ENCODE measurements at regions not wholly inside any gene's neighbourhood (a gene's known extent, or its start where the extent isn't known, plus 50 kb on each side); places are given as distances from the start of the nearest gene placed in this dataset.

DNA sequence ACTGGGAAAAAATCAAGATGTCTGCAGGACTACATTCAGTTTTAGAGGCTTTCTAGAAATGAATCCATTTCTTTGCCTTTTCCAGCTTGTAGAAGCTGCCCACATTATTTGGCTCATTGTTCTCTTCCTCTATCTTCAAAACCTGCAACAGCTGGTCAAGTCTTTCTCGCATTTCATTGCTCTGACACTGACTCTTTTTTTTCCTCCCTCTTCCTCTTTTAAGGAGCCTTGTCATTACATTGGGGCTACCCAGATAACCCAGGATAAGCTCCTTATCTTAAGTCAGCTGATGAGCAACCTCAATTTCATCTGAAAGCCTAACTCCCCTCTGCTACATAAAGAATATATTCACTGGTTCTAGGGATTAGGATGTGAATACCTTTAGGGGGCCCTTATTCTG, 53.2 kb upstream of the CEP162 start (continued):
- TF ChIP-seq, protein P1, sequence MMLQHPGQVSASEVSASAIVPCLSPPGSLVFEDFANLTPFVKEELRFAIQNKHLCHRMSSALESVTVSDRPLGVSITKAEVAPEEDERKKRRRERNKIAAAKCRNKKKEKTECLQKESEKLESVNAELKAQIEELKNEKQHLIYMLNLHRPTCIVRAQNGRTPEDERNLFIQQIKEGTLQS (IDR thresholded peaks at IDR 0.05) = no peak
- TF ChIP-seq, protein P1 (CRISPR knock-in tag; conservative IDR thresholded peaks at IDR 0.05) = no peak
- TF ChIP-seq NFE2 (IDR thresholded peaks at IDR 0.05; ENCODE audit: low read depth) (peak; percentile 49), ZZZ3 (IDR thresholded peaks at IDR 0.05) (no peak), SAFB2 (IDR thresholded peaks at IDR 0.05; ENCODE audit: borderline replicate concordance, low read depth, low read length, severe bottlenecking) (no peak), CEBPB (tag; IDR thresholded peaks at IDR 0.05) (no peak), ZNF830 (CRISPR knock-in tag; IDR thresholded peaks at IDR 0.05) (no peak), ASH1L (IDR thresholded peaks at IDR 0.05; ENCODE audit: borderline replicate concordance, low read depth, partially characterized antibody) (no peak), YBX1 (IDR thresholded peaks at IDR 0.05) (no peak), FOS (IDR thresholded peaks at IDR 0.05; ENCODE audit: extremely low read depth, insufficient read length) (no peak), KHSRP (IDR thresholded peaks at IDR 0.05) (no peak), E2F3 (CRISPR knock-in tag; IDR thresholded peaks at IDR 0.05) (no peak), CEBPG (CRISPR knock-in tag; IDR thresholded peaks at IDR 0.05) (no peak), CEBPG (tag; conservative IDR thresholded peaks at IDR 0.05 in 1 of 2, IDR thresholded peaks at IDR 0.05 in 1 of 2) (no peak), U2AF2 (optimal IDR thresholded peaks at IDR 0.05; ENCODE audit: low read depth, low read length) (no peak), XRCC3 (IDR thresholded peaks at IDR 0.05) (no peak), HNRNPH1 (optimal IDR thresholded peaks at IDR 0.05; ENCODE audit: low read depth, low read length) (no peak), PHB2 (IDR thresholded peaks at IDR 0.05; ENCODE audit: low read depth) (no peak), DACH1 (IDR thresholded peaks at IDR 0.05; ENCODE audit: partially characterized antibody) (peak; percentile 20), NFRKB (IDR thresholded peaks at IDR 0.05; ENCODE audit: low read depth) (no peak), SMARCA4 (IDR thresholded peaks at IDR 0.05) (peak; percentile 57), KDM1A (IDR thresholded peaks at IDR 0.05) (no peak)
- TF ChIP-seq, protein P2, sequence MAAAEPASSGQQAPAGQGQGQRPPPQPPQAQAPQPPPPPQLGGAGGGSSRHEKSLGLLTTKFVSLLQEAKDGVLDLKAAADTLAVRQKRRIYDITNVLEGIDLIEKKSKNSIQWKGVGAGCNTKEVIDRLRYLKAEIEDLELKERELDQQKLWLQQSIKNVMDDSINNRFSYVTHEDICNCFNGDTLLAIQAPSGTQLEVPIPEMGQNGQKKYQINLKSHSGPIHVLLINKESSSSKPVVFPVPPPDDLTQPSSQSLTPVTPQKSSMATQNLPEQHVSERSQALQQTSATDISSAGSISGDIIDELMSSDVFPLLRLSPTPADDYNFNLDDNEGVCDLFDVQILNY (CRISPR knock-in tag; IDR thresholded peaks at IDR 0.05) = no peak
- TF ChIP-seq, protein P3, sequence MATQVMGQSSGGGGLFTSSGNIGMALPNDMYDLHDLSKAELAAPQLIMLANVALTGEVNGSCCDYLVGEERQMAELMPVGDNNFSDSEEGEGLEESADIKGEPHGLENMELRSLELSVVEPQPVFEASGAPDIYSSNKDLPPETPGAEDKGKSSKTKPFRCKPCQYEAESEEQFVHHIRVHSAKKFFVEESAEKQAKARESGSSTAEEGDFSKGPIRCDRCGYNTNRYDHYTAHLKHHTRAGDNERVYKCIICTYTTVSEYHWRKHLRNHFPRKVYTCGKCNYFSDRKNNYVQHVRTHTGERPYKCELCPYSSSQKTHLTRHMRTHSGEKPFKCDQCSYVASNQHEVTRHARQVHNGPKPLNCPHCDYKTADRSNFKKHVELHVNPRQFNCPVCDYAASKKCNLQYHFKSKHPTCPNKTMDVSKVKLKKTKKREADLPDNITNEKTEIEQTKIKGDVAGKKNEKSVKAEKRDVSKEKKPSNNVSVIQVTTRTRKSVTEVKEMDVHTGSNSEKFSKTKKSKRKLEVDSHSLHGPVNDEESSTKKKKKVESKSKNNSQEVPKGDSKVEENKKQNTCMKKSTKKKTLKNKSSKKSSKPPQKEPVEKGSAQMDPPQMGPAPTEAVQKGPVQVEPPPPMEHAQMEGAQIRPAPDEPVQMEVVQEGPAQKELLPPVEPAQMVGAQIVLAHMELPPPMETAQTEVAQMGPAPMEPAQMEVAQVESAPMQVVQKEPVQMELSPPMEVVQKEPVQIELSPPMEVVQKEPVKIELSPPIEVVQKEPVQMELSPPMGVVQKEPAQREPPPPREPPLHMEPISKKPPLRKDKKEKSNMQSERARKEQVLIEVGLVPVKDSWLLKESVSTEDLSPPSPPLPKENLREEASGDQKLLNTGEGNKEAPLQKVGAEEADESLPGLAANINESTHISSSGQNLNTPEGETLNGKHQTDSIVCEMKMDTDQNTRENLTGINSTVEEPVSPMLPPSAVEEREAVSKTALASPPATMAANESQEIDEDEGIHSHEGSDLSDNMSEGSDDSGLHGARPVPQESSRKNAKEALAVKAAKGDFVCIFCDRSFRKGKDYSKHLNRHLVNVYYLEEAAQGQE (IDR thresholded peaks at IDR 0.05; ENCODE audit: borderline replicate concordance) = no peak
- TF ChIP-seq, protein P3 (CRISPR knock-in tag; IDR thresholded peaks at IDR 0.05; ENCODE audit: low read depth) = no peak

Data from K562 (cell line).